HUES64 (cell line): ENCODE measurements at regions not wholly inside any gene's neighbourhood (a gene's known extent, or its start where the extent isn't known, plus 50 kb on each side); places are given as distances from the start of the nearest gene placed in this dataset.

Source experiments
- H3K27ac ChIP-seq: 2 replicates; pipeline ENCODE4 v1.7.0; 2013; ENCODE audit warnings: low read depth, low read length, inconsistent platforms
- H3K27me3 ChIP-seq: 2 replicates; pipeline ENCODE4 v1.6.1; 2013; ENCODE audit warnings: mild to moderate bottlenecking, low read length; ENCODE audit not compliant: insufficient read depth
- H3K36me3 ChIP-seq: 2 replicates; pipeline ENCODE4 v1.6.1; 2013; ENCODE audit warnings: mild to moderate bottlenecking, low read length; ENCODE audit not compliant: insufficient read depth
- H3K4me1 ChIP-seq: 2 replicates; pipeline ENCODE4 v1.6.1; 2013; ENCODE audit warnings: mild to moderate bottlenecking, low read length, moderate library complexity; ENCODE audit not compliant: insufficient read depth
- H3K4me3 ChIP-seq: 2 replicates; pipeline ENCODE4 v1.5.1; 2013; ENCODE audit warnings: mild to moderate bottlenecking, low read length, moderate library complexity
- H3K9ac ChIP-seq: 2 replicates; pipeline ENCODE4 v1.6.1; 2013; ENCODE audit warnings: mild to moderate bottlenecking, low read depth, low read length
- H3K9me3 ChIP-seq: 2 replicates; pipeline ENCODE4 v1.6.1; 2013; ENCODE audit warnings: low read depth, low read length; ENCODE audit not compliant: insufficient read depth
- WGBS: fragments of 150-250, 120-280 bp; methylation state at CpG from one replicate; pipeline ENCODE4 v1.1.7; 2013; ENCODE audit warnings: missing lambda C conversion rate; 5-methylcytosine and 5-hydroxymethylcytosine counted together

DNA sequence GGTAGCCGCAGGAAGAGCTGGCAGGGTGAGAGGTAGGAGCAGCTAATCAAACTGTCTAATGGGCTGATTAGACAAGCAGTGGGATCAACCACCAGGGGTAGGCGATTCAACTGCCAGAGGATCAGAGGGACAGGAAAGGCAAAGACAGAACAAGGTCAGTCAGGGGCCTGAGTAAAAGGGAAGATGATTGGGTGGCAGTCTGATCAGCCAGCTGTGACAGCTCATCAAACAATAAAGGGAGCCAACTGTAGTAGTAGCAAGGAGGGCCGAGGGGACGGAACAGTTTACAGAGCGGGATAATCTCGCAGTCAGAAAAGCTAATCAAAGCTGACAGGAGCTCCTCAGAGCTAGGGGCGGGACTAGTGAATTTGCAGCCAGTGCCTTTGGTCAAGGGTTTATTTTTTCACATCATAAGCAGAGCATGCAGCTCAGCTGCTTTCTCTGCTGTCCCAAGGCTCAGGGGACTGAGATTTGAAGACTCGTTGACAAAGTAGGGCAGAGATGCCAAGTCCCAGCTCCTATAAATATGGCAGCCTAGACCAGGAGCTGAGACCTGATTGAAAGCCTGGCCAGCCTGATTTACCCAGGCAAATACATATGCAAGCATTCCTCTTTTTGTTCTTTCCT lies 418.2 kb downstream of the GABRG2 start:
- Histone ChIP-seq H3K27ac (no peak overlapping the region), H3K9me3 (no peaks in the 10 kb centered on the region), H3K9ac (no peak overlapping the region), H3K27me3 (no peaks in the 10 kb centered on the region), H3K4me3 (no peak overlapping the region), H3K4me1 (no peaks in the 10 kb centered on the region), H3K36me3 (no peaks in the 10 kb centered on the region)
- WGBS, result 91% methylated on average over 8 of the region's 8 CpGs

GRCh38 chr5:162487528-162488525 lies 420.3 kb downstream of the GABRG2 start:
- Histone ChIP-seq H3K4me3 (no peak overlapping the region), H3K36me3 (no peaks in the 10 kb centered on the region), H3K27me3 (no peaks in the 10 kb centered on the region), H3K4me1 (no peaks in the 10 kb centered on the region), H3K27ac (no peak overlapping the region), H3K9me3 (no peaks in the 10 kb centered on the region), H3K9ac (no peak overlapping the region)
- WGBS, result 92% methylated on average over 2 of the region's 7 CpGs

GRCh38 chr5:162496100-162496808 lies 428.7 kb downstream of the GABRG2 start:
- H3K27me3 ChIP-seq, result no peaks in the 10 kb centered on the region
- H3K9me3 ChIP-seq, result no peaks in the 10 kb centered on the region
- no peak overlapping the region for H3K4me3 ChIP-seq
- 95% methylated on average over 4 of the region's 5 CpGs for WGBS
- no peak overlapping the region for H3K9ac ChIP-seq
- H3K4me1 ChIP-seq, result no peaks in the 10 kb centered on the region
- H3K36me3 ChIP-seq, result no peaks in the 10 kb centered on the region
- no peak overlapping the region for H3K27ac ChIP-seq

DNA sequence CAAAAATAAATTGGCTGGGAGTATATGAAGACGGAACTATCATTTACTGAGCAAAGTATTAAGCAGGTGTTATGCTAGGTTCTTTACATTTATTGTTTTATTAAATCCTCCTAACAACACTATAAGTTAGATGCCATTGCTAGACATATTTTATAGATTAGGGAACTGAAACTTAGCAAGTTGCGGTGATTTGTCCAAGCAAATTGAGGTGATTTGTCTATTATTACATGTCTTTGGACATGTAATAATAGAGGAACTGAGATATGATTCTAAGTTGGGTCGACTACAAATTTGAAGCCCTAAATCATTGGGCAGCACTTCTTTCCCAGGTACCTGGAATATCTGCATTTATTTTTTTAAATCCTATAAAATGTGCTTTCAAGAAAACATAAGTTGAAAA lies 429.9 kb downstream of the GABRG2 start:
- Histone ChIP-seq H3K4me1 (no peaks in the 10 kb centered on the region), H3K27ac (no peak overlapping the region), H3K4me3 (no peak overlapping the region), H3K36me3 (no peaks in the 10 kb centered on the region), H3K9me3 (no peaks in the 10 kb centered on the region), H3K27me3 (no peaks in the 10 kb centered on the region), H3K9ac (no peak overlapping the region)
- 69% methylated on average over 2 of the region's 3 CpGs for WGBS

GRCh38 chr5:162502780-162503179 lies 435.2 kb downstream of the GABRG2 start:
- no peaks in the 10 kb centered on the region for H3K36me3 ChIP-seq
- WGBS, result 100% methylated on average over 2 of the region's 3 CpGs

DNA sequence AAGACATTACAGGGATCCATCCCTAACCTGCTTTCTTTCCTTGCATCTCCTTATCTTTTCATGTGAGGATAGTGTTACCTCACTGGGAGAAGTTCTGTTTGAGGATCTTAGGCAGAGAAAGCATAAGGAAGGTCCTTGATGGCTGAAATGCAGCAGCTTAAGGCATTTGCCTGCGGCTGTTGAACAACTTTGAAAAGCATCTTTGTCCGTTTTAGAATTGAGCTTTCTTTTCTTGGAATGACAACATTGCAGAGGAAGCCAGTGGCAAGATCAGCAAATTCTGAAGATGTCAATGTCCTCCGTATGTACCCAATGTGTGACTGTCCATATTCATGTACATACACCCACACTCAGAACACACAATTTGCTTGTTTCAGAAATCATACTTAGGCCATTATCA lies 436.2 kb downstream of the GABRG2 start:
- Histone ChIP-seq H3K9me3 (no peaks in the 10 kb centered on the region), H3K9ac (no peak overlapping the region), H3K27me3 (no peaks in the 10 kb centered on the region), H3K36me3 (no peaks in the 10 kb centered on the region), H3K27ac (no peak overlapping the region), H3K4me3 (no peak overlapping the region), H3K4me1 (no peaks in the 10 kb centered on the region)
- 95% methylated on average over 3 of the region's 3 CpGs for WGBS

More at GRCh38 chr5:162502780-162503179, 435.2 kb downstream of the GABRG2 start:
- no peak overlapping the region for H3K4me3 ChIP-seq
- H3K9ac ChIP-seq, result no peak overlapping the region
- H3K27me3 ChIP-seq, result no peaks in the 10 kb centered on the region
- H3K4me1 ChIP-seq, result no peaks in the 10 kb centered on the region
- H3K9me3 ChIP-seq, result no peaks in the 10 kb centered on the region
- H3K27ac ChIP-seq, result no peak overlapping the region

- no peak overlapping the region for H3K27ac ChIP-seq
- no peaks in the 10 kb centered on the region for H3K9me3 ChIP-seq
- no peaks in the 10 kb centered on the region for H3K27me3 ChIP-seq
- no peaks in the 10 kb centered on the region for H3K4me1 ChIP-seq
- WGBS, result 94% methylated on average over 2 of the region's 3 CpGs
- H3K9ac ChIP-seq, result no peak overlapping the region
- H3K4me3 ChIP-seq, result no peak overlapping the region
- no peaks in the 10 kb centered on the region for H3K36me3 ChIP-seq
Observed at GRCh38 chr5:162512935-162513565, 445.5 kb downstream of the GABRG2 start.

DNA sequence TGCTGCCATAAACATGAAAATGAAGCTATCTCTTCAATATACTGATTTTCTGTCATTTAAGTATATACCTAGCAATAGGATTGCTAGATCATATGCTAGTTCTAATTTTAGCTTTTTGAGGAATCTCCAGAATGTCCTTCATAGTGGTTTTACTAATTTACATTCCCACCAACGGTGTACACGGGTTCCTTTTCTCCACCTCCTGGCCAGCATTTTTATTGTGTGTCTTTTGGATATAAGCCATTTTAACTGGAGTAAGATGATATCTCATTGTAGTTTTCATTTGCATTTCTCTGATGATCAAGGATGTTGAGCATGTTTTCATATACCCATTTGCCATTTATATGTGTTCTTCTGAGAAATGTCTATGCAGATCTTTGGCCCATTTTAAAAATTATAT lies 446.5 kb downstream of the GABRG2 start:
- no peaks in the 10 kb centered on the region for H3K27me3 ChIP-seq
- H3K27ac ChIP-seq, result no peak overlapping the region
- no peak overlapping the region for H3K9ac ChIP-seq
- WGBS, result 83% methylated on average over 2 of the region's 2 CpGs
- no peak overlapping the region for H3K4me3 ChIP-seq
- no peaks in the 10 kb centered on the region for H3K9me3 ChIP-seq
- H3K4me1 ChIP-seq, result no peaks in the 10 kb centered on the region
- H3K36me3 ChIP-seq, result no peaks in the 10 kb centered on the region

GRCh38 chr5:162520878-162521277 lies 453.3 kb downstream of the GABRG2 start:
- H3K27ac ChIP-seq, result no peak overlapping the region
- no peaks in the 10 kb centered on the region for H3K4me1 ChIP-seq
- no CpG with 5 or more reads among the region's 1 CpG for WGBS
- H3K9me3 ChIP-seq, result no peaks in the 10 kb centered on the region
- no peak overlapping the region for H3K4me3 ChIP-seq
- H3K36me3 ChIP-seq, result no peaks in the 10 kb centered on the region
- H3K27me3 ChIP-seq, result no peaks in the 10 kb centered on the region
- no peak overlapping the region for H3K9ac ChIP-seq

DNA sequence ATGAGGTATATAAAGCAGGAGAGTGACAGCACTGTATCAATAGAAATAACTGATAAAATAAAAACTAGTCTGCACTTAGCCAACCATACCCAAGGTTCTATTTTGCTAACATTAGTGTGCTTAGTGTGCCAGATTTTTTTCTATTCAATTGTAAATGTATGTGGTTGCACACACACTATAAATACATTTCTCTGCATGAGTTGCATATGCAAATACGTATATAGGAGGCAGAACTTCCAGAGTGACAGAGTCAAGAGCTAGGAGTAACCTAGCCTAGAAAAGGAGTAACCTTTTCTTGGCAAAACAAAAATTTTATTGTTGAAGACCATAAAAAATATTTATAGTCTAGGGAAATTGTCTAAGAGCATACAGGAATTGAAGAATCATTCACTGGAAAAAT lies 461.6 kb downstream of the GABRG2 start:
- 92% methylated on average over 1 of the region's 1 CpG for WGBS
- H3K9me3 ChIP-seq, result no peaks in the 10 kb centered on the region; the same call in 1 of the 2 replicates

More for the DNA sequence above, 461.6 kb downstream of the GABRG2 start:
- H3K4me1 ChIP-seq, result no peaks in the 10 kb centered on the region
- no peaks in the 10 kb centered on the region for H3K36me3 ChIP-seq
- no peak overlapping the region for H3K9ac ChIP-seq
- no peak overlapping the region for H3K4me3 ChIP-seq
- no peak overlapping the region for H3K27ac ChIP-seq
- H3K27me3 ChIP-seq, result no peaks in the 10 kb centered on the region
